ENCODE measurements at regions not wholly inside any gene's neighbourhood (a gene's known extent, or its start where the extent isn't known, plus 50 kb on each side); places are given as distances from the start of the nearest gene placed in this dataset.

GRCh38 chr10:129047600-129047999, 419.4 kb upstream of the MGMT start:
- H3K27me3 ChIP-seq (ENCODE audit: control insufficient read depth, insufficient read depth, low read length) = no peaks in the 10 kb centered on the region
- H3K4me3 ChIP-seq (ENCODE audit: low read depth, low read length) = no peak overlapping the region
- DNase-seq (ENCODE audit: low read depth) (no peak), FAIRE-seq (no peak)
- TF ChIP-seq CTCF (IDR thresholded peaks at IDR 0.05; ENCODE audit: insufficient read depth, low read length, severe bottlenecking) = no peak
- no peaks in the 10 kb centered on the region for H3K36me3 ChIP-seq (ENCODE audit: control insufficient read depth, insufficient read depth, low read length)

- Histone ChIP-seq H3K27me3 (ENCODE audit: control insufficient read depth, insufficient read depth, low read length) (no peaks in the 10 kb centered on the region), H3K36me3 (ENCODE audit: control insufficient read depth, insufficient read depth, low read length) (no peaks in the 10 kb centered on the region), H3K4me3 (ENCODE audit: low read depth, low read length) (no peak overlapping the region)
- DNase-seq (ENCODE audit: low read depth) (no peak), FAIRE-seq (no peak)
- TF ChIP-seq CTCF (IDR thresholded peaks at IDR 0.05; ENCODE audit: insufficient read depth, low read length, severe bottlenecking) = no peak
Observed at GRCh38 chr10:129048513-129048912, 418.5 kb upstream of the MGMT start.

- Histone ChIP-seq H3K36me3 (ENCODE audit: control insufficient read depth, insufficient read depth, low read length) (no peaks in the 10 kb centered on the region), H3K4me3 (ENCODE audit: low read depth, low read length) (no peak overlapping the region), H3K27me3 (ENCODE audit: control insufficient read depth, insufficient read depth, low read length) (no peaks in the 10 kb centered on the region)
- DNase-seq (ENCODE audit: low read depth) = no peak
- FAIRE-seq = no peak
- no peak for TF ChIP-seq CTCF (IDR thresholded peaks at IDR 0.05; ENCODE audit: insufficient read depth, low read length, severe bottlenecking)
Observed at GRCh38 chr10:129049501-129049900, 417.5 kb upstream of the MGMT start.

- H3K4me3 ChIP-seq (ENCODE audit: low read depth, low read length) = no peak overlapping the region
- FAIRE-seq = no peak
- TF ChIP-seq CTCF (IDR thresholded peaks at IDR 0.05; ENCODE audit: insufficient read depth, low read length, severe bottlenecking) = no peak
- no peaks in the 10 kb centered on the region for H3K27me3 ChIP-seq (ENCODE audit: control insufficient read depth, insufficient read depth, low read length)
- no peak for DNase-seq (ENCODE audit: low read depth)
- H3K36me3 ChIP-seq (ENCODE audit: control insufficient read depth, insufficient read depth, low read length) = no peaks in the 10 kb centered on the region
Observed at GRCh38 chr10:129055225-129055624, 411.8 kb upstream of the MGMT start.

- DNase-seq (ENCODE audit: low read depth) (no peak), FAIRE-seq (no peak)
- no peaks in the 10 kb centered on the region for H3K27me3 ChIP-seq (ENCODE audit: control insufficient read depth, insufficient read depth, low read length)
- no peaks in the 10 kb centered on the region for H3K36me3 ChIP-seq (ENCODE audit: control insufficient read depth, insufficient read depth, low read length)
- no peak for TF ChIP-seq CTCF (IDR thresholded peaks at IDR 0.05; ENCODE audit: insufficient read depth, low read length, severe bottlenecking)
- H3K4me3 ChIP-seq (ENCODE audit: low read depth, low read length) = no peak overlapping the region
Observed at GRCh38 chr10:129055986-129056385, 411.1 kb upstream of the MGMT start.

Data from bronchial epithelial cell (primary cell).